GM23338 (cell line): ENCODE measurements at regions not wholly inside any gene's neighbourhood (a gene's known extent, or its start where the extent isn't known, plus 50 kb on each side); places are given as distances from the start of the nearest gene placed in this dataset.

Experiments used
- ATAC-seq: fragments of 200-7000 bp; cut with Tn5 transposase; 3 replicates; pipeline ENCODE4 v1.9.1; 2020
- DNase-seq: peaks from one replicate; pipeline ENCODE4 v3.0.0-alpha.2; 2015; ENCODE audit warnings: low spot score
- H2AFZ ChIP-seq: fragments of 200-600 bp; sonication (generic); 2 replicates; pipeline ENCODE4 v1.8.0; 2016; ENCODE audit warnings: antibody characterized with exemption, mild to moderate bottlenecking, moderate library complexity
- H3F3A ChIP-seq: fragments of 200-600 bp; sonication (generic); replicated peaks from 2 replicates; pipeline ENCODE4 v1.8.0; 2017; ENCODE audit warnings: antibody characterized with exemption, mixed run types, low read depth
- H3K27ac ChIP-seq: fragments of 200-600 bp; sonication (generic); 2 replicates; pipeline ENCODE4 v1.6.1; 2016; ENCODE audit warnings: low read depth
- H3K27me3 ChIP-seq: fragments of 200-600 bp; sonication (generic); 2 replicates; pipeline ENCODE4 v1.8.0; 2016; ENCODE audit warnings: mild to moderate bottlenecking, mixed run types, moderate library complexity; ENCODE audit not compliant: insufficient read depth
- H3K36me3 ChIP-seq: fragments of 200-600 bp; sonication (generic); 2 replicates; pipeline ENCODE4 v1.8.0; 2016; ENCODE audit warnings: mild to moderate bottlenecking; ENCODE audit not compliant: insufficient read depth
- H3K4me1 ChIP-seq: fragments of 200-600 bp; sonication (generic); 2 replicates; pipeline ENCODE4 v1.8.0; 2016; ENCODE audit warnings: mild to moderate bottlenecking, moderate library complexity; ENCODE audit not compliant: insufficient read depth
- H3K4me2 ChIP-seq: fragments of 200-600 bp; sonication (generic); 2 replicates; pipeline ENCODE4 v1.7.1; 2017; ENCODE audit warnings: mixed run types
- H3K4me3 ChIP-seq: fragments of 200-600 bp; sonication (generic); 2 replicates; pipeline ENCODE4 v1.6.1; 2016; ENCODE audit warnings: mixed run types
- H3K79me2 ChIP-seq: fragments of 200-600 bp; sonication (generic); replicated peaks from 2 replicates; pipeline ENCODE4 v1.8.0; 2017; ENCODE audit warnings: mild to moderate bottlenecking; ENCODE audit not compliant: insufficient read depth
- H3K9me2 ChIP-seq: fragments of 200-600 bp; sonication (generic); 2 replicates; pipeline ENCODE4 v1.8.0; 2017; ENCODE audit not compliant: insufficient read depth
- H4K20me1 ChIP-seq: fragments of 200-600 bp; sonication (generic); replicated peaks from 2 replicates; pipeline ENCODE4 v1.8.0; 2017; ENCODE audit warnings: mild to moderate bottlenecking; ENCODE audit not compliant: insufficient read depth
- H3K27ac Mint-ChIP-seq: 2 replicates; pipeline ENCODE4 v1.8.0; 2020; ENCODE audit warnings: inconsistent platforms, mild to moderate bottlenecking, moderate library complexity, mixed read lengths
- H3K27me3 Mint-ChIP-seq: 3 replicates; pipeline ENCODE4 v1.8.0; 2022; ENCODE audit warnings: low read depth, mild to moderate bottlenecking, moderate library complexity, mixed read lengths, inconsistent platforms; ENCODE audit not compliant: insufficient read depth, poor library complexity
- H3K36me3 Mint-ChIP-seq: 3 replicates; pipeline ENCODE4 v1.8.0; 2021; ENCODE audit warnings: low read depth, mild to moderate bottlenecking, inconsistent platforms, moderate library complexity, mixed read lengths
- H3K4me1 Mint-ChIP-seq: 3 replicates; pipeline ENCODE4 v1.8.0; 2020; ENCODE audit warnings: mild to moderate bottlenecking, inconsistent platforms, mixed read lengths
- H3K4me3 Mint-ChIP-seq: 3 replicates; pipeline ENCODE4 v1.8.0; 2021; ENCODE audit warnings: moderate library complexity, mild to moderate bottlenecking, inconsistent platforms, mixed read lengths
- H3K9me3 Mint-ChIP-seq: 3 replicates; pipeline ENCODE4 v1.8.0; 2020; ENCODE audit warnings: moderate library complexity, mild to moderate bottlenecking, inconsistent platforms, mixed read lengths
- EZH2 ChIP-seq: fragments of 200-600 bp; sonication (generic); IDR thresholded peaks from one replicate; pipeline ENCODE4 v1.8.0; 2017; ENCODE audit warnings: antibody characterized with exemption, mild to moderate bottlenecking, low read depth; ENCODE audit not compliant: unreplicated experiment
- EZH2phosphoT487 ChIP-seq: fragments of 200-600 bp; sonication (generic); IDR thresholded peaks from one replicate; pipeline ENCODE4 v1.8.1; 2018; ENCODE audit warnings: antibody characterized with exemption; ENCODE audit not compliant: unreplicated experiment
- JUNB ChIP-seq: IDR thresholded peaks from one replicate; pipeline ENCODE4 v1.6.1; 2016; ENCODE audit warnings: antibody characterized with exemption; ENCODE audit not compliant: unreplicated experiment
- POLR2AphosphoS5 ChIP-seq: IDR thresholded peaks from 2 replicates; pipeline ENCODE4 v1.6.1; 2016; ENCODE audit warnings: antibody characterized with exemption, low read depth
- STAT1 ChIP-seq: IDR thresholded peaks from one replicate; pipeline ENCODE4 v1.6.1; 2016; ENCODE audit warnings: antibody characterized with exemption; ENCODE audit not compliant: unreplicated experiment
- TF ChIP-seq, protein P1 (sequence below), 2 experiments: fragments of 200-600 bp in 1 of 2; sonication (generic) in 1 of 2; conservative IDR thresholded peaks; 2 replicates each; pipeline versions ENCODE4 v1.5.1 to v1.6.1; 2016 to 2017; ENCODE audit warnings: antibody characterized with exemption in 2 of 2, low read depth in 2 of 2, mild to moderate bottlenecking in 2 of 2, moderate library complexity in 1 of 2
- TF ChIP-seq, protein P2 (sequence below): IDR thresholded peaks from one replicate; pipeline ENCODE4 v1.6.1; 2018; ENCODE audit warnings: antibody characterized with exemption; ENCODE audit not compliant: unreplicated experiment
- TF ChIP-seq, protein P3 (sequence below): IDR thresholded peaks from 2 replicates; pipeline ENCODE4 v1.6.1; 2016; ENCODE audit warnings: antibody characterized with exemption

DNA sequence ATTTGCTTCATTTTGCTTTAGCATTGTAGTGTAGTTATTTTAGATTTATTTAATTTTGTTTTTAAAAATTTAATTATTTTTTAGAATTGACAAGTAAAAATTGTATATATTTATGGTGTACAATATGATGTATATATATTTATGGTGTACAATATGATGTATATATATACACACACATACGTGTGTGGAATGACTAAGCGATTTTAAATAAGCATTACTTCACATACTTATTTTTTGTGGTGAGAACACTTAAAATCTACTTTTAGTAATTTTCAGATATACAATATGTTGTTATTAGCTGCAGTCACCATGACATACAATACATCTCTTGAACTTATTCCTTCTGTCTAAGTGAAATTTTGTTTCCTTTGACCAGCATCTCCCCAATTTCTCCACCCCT is 172.9 kb downstream of the SPRY1 start:
- Histone ChIP-seq H3K36me3 (no peaks in the 10 kb centered on the region), H4K20me1 (no peaks in the 10 kb centered on the region), H3F3A (no peaks in the 10 kb centered on the region), H3K4me3 (no peak overlapping the region), H3K4me2 (no peak overlapping the region), H2AFZ (no peak overlapping the region), H3K4me1 (no peaks in the 10 kb centered on the region), H3K79me2 (no peaks in the 10 kb centered on the region), H3K27ac (no peak overlapping the region), H3K9me2 (no peaks in the 10 kb centered on the region), H3K27me3 (no peaks in the 10 kb centered on the region)
- Mint-ChIP-seq H3K9me3 (peaks cover 15% of the 10 kb centered on the region; the same call in 2 of the 3 replicates), H3K36me3 (peaks cover 2% of the 10 kb centered on the region; the same call in 1 of the 3 replicates), H3K27ac (no peak overlapping the region), H3K4me1 (peaks cover 3% of the 10 kb centered on the region; the same call in 2 of the 3 replicates), H3K4me3 (no peak overlapping the region), H3K27me3 (no peaks in the 10 kb centered on the region)
- TF ChIP-seq, protein P1, sequence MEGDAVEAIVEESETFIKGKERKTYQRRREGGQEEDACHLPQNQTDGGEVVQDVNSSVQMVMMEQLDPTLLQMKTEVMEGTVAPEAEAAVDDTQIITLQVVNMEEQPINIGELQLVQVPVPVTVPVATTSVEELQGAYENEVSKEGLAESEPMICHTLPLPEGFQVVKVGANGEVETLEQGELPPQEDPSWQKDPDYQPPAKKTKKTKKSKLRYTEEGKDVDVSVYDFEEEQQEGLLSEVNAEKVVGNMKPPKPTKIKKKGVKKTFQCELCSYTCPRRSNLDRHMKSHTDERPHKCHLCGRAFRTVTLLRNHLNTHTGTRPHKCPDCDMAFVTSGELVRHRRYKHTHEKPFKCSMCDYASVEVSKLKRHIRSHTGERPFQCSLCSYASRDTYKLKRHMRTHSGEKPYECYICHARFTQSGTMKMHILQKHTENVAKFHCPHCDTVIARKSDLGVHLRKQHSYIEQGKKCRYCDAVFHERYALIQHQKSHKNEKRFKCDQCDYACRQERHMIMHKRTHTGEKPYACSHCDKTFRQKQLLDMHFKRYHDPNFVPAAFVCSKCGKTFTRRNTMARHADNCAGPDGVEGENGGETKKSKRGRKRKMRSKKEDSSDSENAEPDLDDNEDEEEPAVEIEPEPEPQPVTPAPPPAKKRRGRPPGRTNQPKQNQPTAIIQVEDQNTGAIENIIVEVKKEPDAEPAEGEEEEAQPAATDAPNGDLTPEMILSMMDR (conservative IDR thresholded peaks at IDR 0.05; ENCODE audit: low read depth in 2 of 2): no peak
- DNase-seq (no peak), ATAC-seq (no peak)

DNA sequence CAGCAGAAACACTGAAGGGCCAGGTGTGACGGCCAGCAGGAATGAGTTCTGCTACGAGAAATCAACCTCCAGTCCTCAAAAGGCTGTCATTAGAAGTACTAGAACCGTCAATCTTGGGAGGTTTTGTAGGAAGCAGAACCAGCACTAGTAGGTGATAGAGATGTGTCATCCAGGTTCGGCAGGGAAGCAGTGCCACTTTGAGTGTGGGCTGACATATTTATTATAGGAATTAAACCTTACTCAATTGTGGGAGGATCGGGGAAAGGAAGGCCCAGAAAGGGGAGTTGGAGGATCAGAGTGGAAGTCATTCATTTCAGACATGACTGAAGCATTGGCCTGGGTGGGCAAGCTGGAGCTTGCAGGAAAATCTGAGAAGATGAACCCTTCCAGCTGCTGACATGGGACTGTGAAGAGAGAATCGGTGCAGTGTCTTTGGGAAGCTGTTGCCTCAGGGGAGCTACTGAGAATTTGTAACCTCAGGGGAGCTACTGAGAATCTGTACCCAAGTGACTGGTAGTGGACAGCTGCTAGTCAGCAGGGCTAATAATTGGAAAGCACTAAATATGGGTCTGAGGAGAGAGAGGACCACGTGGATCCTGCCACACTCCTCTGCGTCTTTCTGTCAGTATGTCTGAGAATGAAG is 177.4 kb downstream of the SPRY1 start:
- no peak overlapping the region for H3K27ac Mint-ChIP-seq
- no peaks in the 10 kb centered on the region for H3K79me2 ChIP-seq
- H3K4me3 ChIP-seq: no peak overlapping the region
- H3K4me2 ChIP-seq: no peak overlapping the region
- no peak overlapping the region for H3K4me3 Mint-ChIP-seq
- no peak overlapping the region for H3K27ac ChIP-seq
- H3K27me3 ChIP-seq: no peaks in the 10 kb centered on the region
- H3F3A ChIP-seq: no peaks in the 10 kb centered on the region
- no peak for DNase-seq
- no peak overlapping the region for H2AFZ ChIP-seq
- H3K36me3 Mint-ChIP-seq: no peaks in the 10 kb centered on the region
- no peaks in the 10 kb centered on the region; the same call in 2 of the 3 replicates for H3K9me3 Mint-ChIP-seq
- H3K27me3 Mint-ChIP-seq: no peaks in the 10 kb centered on the region
- no peaks in the 10 kb centered on the region for H3K4me1 Mint-ChIP-seq
- no peak for ATAC-seq
- H3K9me2 ChIP-seq: no peaks in the 10 kb centered on the region
- H3K36me3 ChIP-seq: no peaks in the 10 kb centered on the region
- H4K20me1 ChIP-seq: no peaks in the 10 kb centered on the region
- no peaks in the 10 kb centered on the region for H3K4me1 ChIP-seq
- TF ChIP-seq, protein P2, sequence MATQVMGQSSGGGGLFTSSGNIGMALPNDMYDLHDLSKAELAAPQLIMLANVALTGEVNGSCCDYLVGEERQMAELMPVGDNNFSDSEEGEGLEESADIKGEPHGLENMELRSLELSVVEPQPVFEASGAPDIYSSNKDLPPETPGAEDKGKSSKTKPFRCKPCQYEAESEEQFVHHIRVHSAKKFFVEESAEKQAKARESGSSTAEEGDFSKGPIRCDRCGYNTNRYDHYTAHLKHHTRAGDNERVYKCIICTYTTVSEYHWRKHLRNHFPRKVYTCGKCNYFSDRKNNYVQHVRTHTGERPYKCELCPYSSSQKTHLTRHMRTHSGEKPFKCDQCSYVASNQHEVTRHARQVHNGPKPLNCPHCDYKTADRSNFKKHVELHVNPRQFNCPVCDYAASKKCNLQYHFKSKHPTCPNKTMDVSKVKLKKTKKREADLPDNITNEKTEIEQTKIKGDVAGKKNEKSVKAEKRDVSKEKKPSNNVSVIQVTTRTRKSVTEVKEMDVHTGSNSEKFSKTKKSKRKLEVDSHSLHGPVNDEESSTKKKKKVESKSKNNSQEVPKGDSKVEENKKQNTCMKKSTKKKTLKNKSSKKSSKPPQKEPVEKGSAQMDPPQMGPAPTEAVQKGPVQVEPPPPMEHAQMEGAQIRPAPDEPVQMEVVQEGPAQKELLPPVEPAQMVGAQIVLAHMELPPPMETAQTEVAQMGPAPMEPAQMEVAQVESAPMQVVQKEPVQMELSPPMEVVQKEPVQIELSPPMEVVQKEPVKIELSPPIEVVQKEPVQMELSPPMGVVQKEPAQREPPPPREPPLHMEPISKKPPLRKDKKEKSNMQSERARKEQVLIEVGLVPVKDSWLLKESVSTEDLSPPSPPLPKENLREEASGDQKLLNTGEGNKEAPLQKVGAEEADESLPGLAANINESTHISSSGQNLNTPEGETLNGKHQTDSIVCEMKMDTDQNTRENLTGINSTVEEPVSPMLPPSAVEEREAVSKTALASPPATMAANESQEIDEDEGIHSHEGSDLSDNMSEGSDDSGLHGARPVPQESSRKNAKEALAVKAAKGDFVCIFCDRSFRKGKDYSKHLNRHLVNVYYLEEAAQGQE: no peak
- TF ChIP-seq EZH2 (no peak), EZH2phosphoT487 (no peak), STAT1 (no peak), POLR2AphosphoS5 (no peak), JUNB (no peak)
- TF ChIP-seq, protein P1 (conservative IDR thresholded peaks at IDR 0.05; ENCODE audit: low read depth in 2 of 2): no peak
- TF ChIP-seq, protein P3, sequence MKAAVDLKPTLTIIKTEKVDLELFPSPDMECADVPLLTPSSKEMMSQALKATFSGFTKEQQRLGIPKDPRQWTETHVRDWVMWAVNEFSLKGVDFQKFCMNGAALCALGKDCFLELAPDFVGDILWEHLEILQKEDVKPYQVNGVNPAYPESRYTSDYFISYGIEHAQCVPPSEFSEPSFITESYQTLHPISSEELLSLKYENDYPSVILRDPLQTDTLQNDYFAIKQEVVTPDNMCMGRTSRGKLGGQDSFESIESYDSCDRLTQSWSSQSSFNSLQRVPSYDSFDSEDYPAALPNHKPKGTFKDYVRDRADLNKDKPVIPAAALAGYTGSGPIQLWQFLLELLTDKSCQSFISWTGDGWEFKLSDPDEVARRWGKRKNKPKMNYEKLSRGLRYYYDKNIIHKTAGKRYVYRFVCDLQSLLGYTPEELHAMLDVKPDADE: no peak
